IMR-90 (cell line): ENCODE measurements at regions not wholly inside any gene's neighbourhood (a gene's known extent, or its start where the extent isn't known, plus 50 kb on each side); places are given as distances from the start of the nearest gene placed in this dataset.

Experiments used
- ATAC-seq: fragments of 200-7000 bp; cut with Tn5 transposase; 2 replicates; pipeline ENCODE4 v1.9.1; 2020; ENCODE audit warnings: low read depth, mild to moderate bottlenecking, moderate library complexity
- BruUV-seq: library from RNA; stranded (reverse); fragments of 400-500 nt; replicated peaks from 2 replicates; lab custom pipeline; 2021; lab: Mats Ljungman, UMichigan
- CTCF ChIA-PET: fragments of 300-600 bp; formaldehyde crosslinking; extraction: SDS; loops from one replicate; lab custom pipeline; 2021; ENCODE audit warnings: antibody characterized with exemption; lab: Yijun Ruan, JAX
- POLR2A ChIA-PET: fragments of 300-600 bp; sonication (Branson Sonifier 250); formaldehyde crosslinking; loops from one replicate; lab custom pipeline; 2022; ENCODE audit warnings: antibody characterized with exemption; ENCODE audit not compliant: unreplicated experiment; lab: Charles Lee
- DNase-seq: peaks from one replicate; pipeline ENCODE4 v3.0.0; 2013
- H2AFZ ChIP-seq: replicated peaks from 2 replicates; pipeline ENCODE3; 2013; ENCODE audit warnings: low read length, mild to moderate bottlenecking; ENCODE audit not compliant: poor library complexity
- H2AK5ac ChIP-seq: 2 replicates; pipeline ENCODE4 v1.6.1; 2013; ENCODE audit warnings: low read depth, low read length, inconsistent platforms
- H2AK9ac ChIP-seq: replicated peaks from 2 replicates; pipeline ENCODE3; 2013; ENCODE audit warnings: mild to moderate bottlenecking, low read depth, low read length, moderate library complexity; ENCODE audit not compliant: poor library complexity
- H2BK120ac ChIP-seq: 2 replicates; pipeline ENCODE4 v1.6.1; 2013; ENCODE audit warnings: low read depth, low read length, inconsistent platforms
- H2BK15ac ChIP-seq: 3 replicates; pipeline ENCODE4 v1.6.1; 2013; ENCODE audit warnings: low read depth, low read length, inconsistent platforms
- H2BK20ac ChIP-seq: 2 replicates; pipeline ENCODE4 v1.6.1; 2013; ENCODE audit warnings: low read depth, mild to moderate bottlenecking, inconsistent platforms, low read length, moderate library complexity
- H2BK5ac ChIP-seq: 2 replicates; pipeline ENCODE4 v1.6.1; 2013; ENCODE audit warnings: mild to moderate bottlenecking, low read depth, low read length, inconsistent platforms; ENCODE audit not compliant: poor library complexity, severe bottlenecking
- H3K14ac ChIP-seq: replicated peaks from 2 replicates; pipeline ENCODE4 v1.6.1; 2013; ENCODE audit warnings: low read depth, low read length, inconsistent platforms
- H3K18ac ChIP-seq: 2 replicates; pipeline ENCODE4 v1.6.1; 2013; ENCODE audit warnings: low read depth, low read length, control low read depth
- H3K23ac ChIP-seq: 2 replicates; pipeline ENCODE4 v1.6.1; 2013; ENCODE audit warnings: low read depth, low read length, inconsistent platforms
- H3K27ac ChIP-seq: 2 replicates; pipeline ENCODE4 v1.5.1; 2013; ENCODE audit warnings: mild to moderate bottlenecking, control low read depth, low read length; ENCODE audit not compliant: insufficient read depth
- H3K27me3 ChIP-seq: 2 replicates; pipeline ENCODE4 v1.6.1; 2013; ENCODE audit warnings: low read length; ENCODE audit not compliant: control insufficient read depth, insufficient read depth
- H3K36me3 ChIP-seq: 2 replicates; pipeline ENCODE4 v1.6.1; 2013; ENCODE audit warnings: low read length, mixed read lengths; ENCODE audit not compliant: control insufficient read depth, insufficient read depth
- H3K4ac ChIP-seq: 2 replicates; pipeline ENCODE4 v1.6.1; 2013; ENCODE audit warnings: low read depth, low read length, inconsistent platforms
- H3K4me1 ChIP-seq: 2 replicates; pipeline ENCODE4 v1.6.1; 2013; ENCODE audit warnings: low read length, mixed read lengths; ENCODE audit not compliant: control insufficient read depth, insufficient read depth
- H3K4me2 ChIP-seq: 2 replicates; pipeline ENCODE4 v1.6.1; 2013; ENCODE audit warnings: low read depth, mild to moderate bottlenecking, control low read depth, low read length, moderate library complexity
- H3K4me3 ChIP-seq: 2 replicates; pipeline ENCODE4 v1.5.1; 2013; ENCODE audit warnings: low read depth, mild to moderate bottlenecking, control low read depth, low read length, moderate library complexity; ENCODE audit not compliant: insufficient read depth
- H3K56ac ChIP-seq: 2 replicates; pipeline ENCODE4 v1.6.1; 2013; ENCODE audit warnings: low read length, inconsistent platforms; ENCODE audit not compliant: insufficient read depth; ENCODE audit errors: extremely low read depth
- H3K79me1 ChIP-seq, 2 experiments: 2 replicates each; pipeline ENCODE4 v1.6.1; 2013; ENCODE audit warnings: low read length in 2 of 2, inconsistent platforms in 1 of 2, low read depth in 1 of 2
- H3K9ac ChIP-seq: 2 replicates; pipeline ENCODE4 v1.6.1; 2013; ENCODE audit warnings: low read depth, low read length, control low read depth
- H3K9me1 ChIP-seq: 2 replicates; pipeline ENCODE4 v1.6.1; 2013; ENCODE audit warnings: low read length, inconsistent platforms; ENCODE audit not compliant: insufficient read depth
- H3K9me3 ChIP-seq: 2 replicates; pipeline ENCODE4 v1.6.1; 2013; ENCODE audit warnings: low read length; ENCODE audit not compliant: control insufficient read depth, insufficient read depth
- H4K20me1 ChIP-seq: 2 replicates; pipeline ENCODE4 v1.6.1; 2013; ENCODE audit warnings: low read length, inconsistent platforms; ENCODE audit not compliant: insufficient read depth
- H4K5ac ChIP-seq: 2 replicates; pipeline ENCODE4 v1.6.1; 2013; ENCODE audit warnings: mild to moderate bottlenecking, low read depth, low read length, control low read depth
- H4K8ac ChIP-seq, 2 experiments: 2 replicates each; pipeline ENCODE4 v1.6.1; 2013; ENCODE audit warnings: low read depth in 2 of 2, low read length in 2 of 2, control low read depth in 1 of 2, inconsistent platforms in 1 of 2
- H4K91ac ChIP-seq: 2 replicates; pipeline ENCODE4 v1.6.1; 2013; ENCODE audit warnings: low read depth, low read length, inconsistent platforms; ENCODE audit not compliant: insufficient read depth
- BHLHE40 ChIP-seq: fragments of 150-350 bp; IDR thresholded peaks from 2 replicates; pipeline ENCODE4 v1.6.1; 2016; ENCODE audit warnings: mild to moderate bottlenecking, low read depth, low read length
- CHD1 ChIP-seq: IDR thresholded peaks from 2 replicates; pipeline ENCODE4 v1.6.1; 2012; ENCODE audit warnings: low read depth, low read length, improper control_type of control experiment
- CTCF ChIP-seq: conservative IDR thresholded peaks from 2 replicates; pipeline ENCODE4 v1.5.1; 2012; ENCODE audit warnings: mild to moderate bottlenecking, low read depth, low read length, improper control_type of control experiment
- ELK1 ChIP-seq: fragments of 150-350 bp; IDR thresholded peaks from 2 replicates; pipeline ENCODE4 v1.6.1; 2016; ENCODE audit warnings: low read depth, mild to moderate bottlenecking, low read length, moderate library complexity, borderline replicate concordance
- FOS ChIP-seq: fragments of 150-350 bp; IDR thresholded peaks from 2 replicates; pipeline ENCODE4 v1.6.1; 2016; ENCODE audit warnings: low read depth, low read length
- MAFK ChIP-seq: IDR thresholded peaks from 2 replicates; pipeline ENCODE4 v1.6.1; 2012; ENCODE audit warnings: low read depth, low read length, improper control_type of control experiment
- MAZ ChIP-seq: IDR thresholded peaks from 2 replicates; pipeline ENCODE4 v1.6.1; 2012; ENCODE audit warnings: low read depth, mild to moderate bottlenecking, low read length, improper control_type of control experiment, moderate library complexity, borderline replicate concordance
- POLR2A ChIP-seq: IDR thresholded peaks from 2 replicates; pipeline ENCODE4 v1.6.1; 2012; ENCODE audit warnings: mild to moderate bottlenecking, low read depth, low read length
- RAD21 ChIP-seq: IDR thresholded peaks from 2 replicates; pipeline ENCODE4 v1.6.1; 2012; ENCODE audit warnings: low read length, improper control_type of control experiment
- RCOR1 ChIP-seq: IDR thresholded peaks from 2 replicates; pipeline ENCODE4 v1.6.1; 2012; ENCODE audit warnings: mild to moderate bottlenecking, low read length, improper control_type of control experiment; ENCODE audit not compliant: insufficient replicate concordance
- RFX5 ChIP-seq: IDR thresholded peaks from 2 replicates; pipeline ENCODE4 v1.8.0; 2012; ENCODE audit warnings: low read depth, mild to moderate bottlenecking, low read length, moderate library complexity
- SMC3 ChIP-seq: fragments of 150-350 bp; IDR thresholded peaks from 2 replicates; pipeline ENCODE4 v1.6.1; 2016; ENCODE audit warnings: low read depth, mild to moderate bottlenecking, antibody characterized with exemption, low read length, moderate library complexity
- USF2 ChIP-seq: fragments of 150-350 bp; IDR thresholded peaks from 2 replicates; pipeline ENCODE4 v1.6.1; 2017; ENCODE audit warnings: mild to moderate bottlenecking, antibody characterized with exemption, low read length, low read depth
- WGBS, 2 experiments: methylation state at CpG; one replicate each; pipeline versions ENCODE4 v1.1.5 to v1.1.7; 2013; ENCODE audit warnings: missing lambda C conversion rate in 2 of 2; ENCODE audit not compliant: insufficient read length in 1 of 2; ENCODE audit errors: extremely low coverage in 2 of 2; 5-methylcytosine and 5-hydroxymethylcytosine counted together
- dilution Hi-C: fragments of 300-500 bp; cut with HindIII; formaldehyde crosslinking; loops from one replicate; pipeline ENCODE4 v1.14.3; 2018; ENCODE audit warnings: low sequenced_read_pairs; ENCODE audit not compliant: unreplicated experiment
- in situ Hi-C: fragments of 300-500 bp; cut with MboI; formaldehyde crosslinking; loops from 3 replicates; pipeline ENCODE4 v1.14.3; 2019; ENCODE audit warnings: low sequenced_read_pairs, inconsistent platforms, mixed read lengths
- intact Hi-C: fragments of 100-400 bp; cut with micrococcal nuclease; formaldehyde crosslinking; loops from 2 replicates; pipeline ENCODE4 v1.10.0; 2022

- Histone ChIP-seq H2BK5ac (no peak overlapping the region), H2AFZ (no peak overlapping the region), H4K91ac (no peak overlapping the region), H3K4me2 (no peak overlapping the region), H2BK120ac (no peak overlapping the region), H3K27ac (no peak overlapping the region), H3K56ac (no peak overlapping the region), H3K9ac (no peak overlapping the region), H4K5ac (no peak overlapping the region), H3K18ac (no peak overlapping the region), H2AK5ac (no peak overlapping the region), H4K8ac (no peak overlapping the region), H3K79me1 (no peaks in the 10 kb centered on the region), H2BK15ac (no peak overlapping the region), H3K23ac (no peak overlapping the region), H3K9me1 (no peaks in the 10 kb centered on the region), H3K4ac (no peak overlapping the region), H3K27me3 (no peaks in the 10 kb centered on the region), H4K20me1 (no peaks in the 10 kb centered on the region), H2AK9ac (no peak overlapping the region), H3K4me1 (no peaks in the 10 kb centered on the region), H3K4me3 (no peak overlapping the region), H2BK20ac (no peak overlapping the region), H3K14ac (no peak overlapping the region), H3K9me3 (no peaks in the 10 kb centered on the region), H3K36me3 (no peaks in the 10 kb centered on the region)
- dilution Hi-C loops (no loop called here), in situ Hi-C loops (no loop called here), intact Hi-C loops (no loop called here)
- no peak for DNase-seq
- ChIA-PET CTCF (no interaction called here), POLR2A (no interaction called here)
- WGBS, 2 experiments, result no CpG with 5 or more reads among the region's 2 CpGs
- ATAC-seq, result no peak
- no TSS peak for BruUV-seq
- TF ChIP-seq RCOR1 (no peak), POLR2A (no peak), RFX5 (no peak), MAZ (no peak), CTCF (no peak), CHD1 (no peak), RAD21 (no peak), MAFK (no peak), SMC3 (no peak), BHLHE40 (no peak), USF2 (no peak), FOS (no peak), ELK1 (no peak)
Observed at GRCh38 chr4:57632564-57632963, 522.4 kb upstream of the IGFBP7 start.
